ENCODE measurements at regions not wholly inside any gene's neighbourhood (a gene's known extent, or its start where the extent isn't known, plus 50 kb on each side); places are given as distances from the start of the nearest gene placed in this dataset.

GRCh38 chr11:33965032-33965431 is 73.2 kb upstream of the LMO2 start:
- Mint-ChIP-seq H3K4me1 (ENCODE audit: unreplicated experiment) (no peaks in the 10 kb centered on the region), H3K9me3 (ENCODE audit: unreplicated experiment) (no peaks in the 10 kb centered on the region), H3K4me3 (ENCODE audit: unreplicated experiment) (no peak overlapping the region)

GRCh38 chr11:33959855-33960400 is 68.1 kb upstream of the LMO2 start:
- Mint-ChIP-seq H3K4me1 (ENCODE audit: unreplicated experiment) (no peaks in the 10 kb centered on the region), H3K27ac (ENCODE audit: unreplicated experiment) (no peak overlapping the region), H3K27me3 (ENCODE audit: unreplicated experiment) (peaks cover 33% of the 10 kb centered on the region), H3K9me3 (ENCODE audit: unreplicated experiment) (no peaks in the 10 kb centered on the region), H3K36me3 (ENCODE audit: unreplicated experiment) (no peaks in the 10 kb centered on the region), H3K4me3 (ENCODE audit: unreplicated experiment) (no peak overlapping the region)
- no peak for TF ChIP-seq CTCF (IDR thresholded peaks at IDR 0.05)
- no peak for DNase-seq (ENCODE audit: extremely low spot score, unreplicated experiment)

More at GRCh38 chr11:33965032-33965431, 73.2 kb upstream of the LMO2 start:
- Mint-ChIP-seq H3K27ac (ENCODE audit: unreplicated experiment) (no peak overlapping the region), H3K27me3 (ENCODE audit: unreplicated experiment) (peaks cover 46% of the 10 kb centered on the region), H3K36me3 (ENCODE audit: unreplicated experiment) (no peaks in the 10 kb centered on the region)
- no peak for DNase-seq (ENCODE audit: extremely low spot score, unreplicated experiment)
- TF ChIP-seq CTCF (IDR thresholded peaks at IDR 0.05) = no peak

GRCh38 chr11:33957304-33957917 is 65.5 kb upstream of the LMO2 start:
- Mint-ChIP-seq H3K36me3 (ENCODE audit: unreplicated experiment) (no peaks in the 10 kb centered on the region), H3K9me3 (ENCODE audit: unreplicated experiment) (no peaks in the 10 kb centered on the region)

GRCh38 chr11:33956611-33957010 is 64.7 kb upstream of the LMO2 start:
- Mint-ChIP-seq H3K27ac (ENCODE audit: unreplicated experiment) (no peak overlapping the region), H3K27me3 (ENCODE audit: unreplicated experiment) (peaks cover 18% of the 10 kb centered on the region), H3K9me3 (ENCODE audit: unreplicated experiment) (no peaks in the 10 kb centered on the region), H3K4me1 (ENCODE audit: unreplicated experiment) (no peaks in the 10 kb centered on the region), H3K36me3 (ENCODE audit: unreplicated experiment) (no peaks in the 10 kb centered on the region), H3K4me3 (ENCODE audit: unreplicated experiment) (no peak overlapping the region)
- TF ChIP-seq CTCF (IDR thresholded peaks at IDR 0.05) = no peak
- DNase-seq (ENCODE audit: extremely low spot score, unreplicated experiment) = no peak

More at GRCh38 chr11:33957304-33957917, 65.5 kb upstream of the LMO2 start:
- DNase-seq (ENCODE audit: extremely low spot score, unreplicated experiment) = no peak
- H3K4me1 Mint-ChIP-seq (ENCODE audit: unreplicated experiment) = no peaks in the 10 kb centered on the region
- H3K27ac Mint-ChIP-seq (ENCODE audit: unreplicated experiment) = no peak overlapping the region
- no peak overlapping the region for H3K4me3 Mint-ChIP-seq (ENCODE audit: unreplicated experiment)
- peaks cover 18% of the 10 kb centered on the region for H3K27me3 Mint-ChIP-seq (ENCODE audit: unreplicated experiment)
- TF ChIP-seq CTCF (IDR thresholded peaks at IDR 0.05) = no peak

- no peaks in the 10 kb centered on the region for H3K4me1 Mint-ChIP-seq (ENCODE audit: unreplicated experiment)
- H3K9me3 Mint-ChIP-seq (ENCODE audit: unreplicated experiment) = no peaks in the 10 kb centered on the region
- no peak overlapping the region for H3K27ac Mint-ChIP-seq (ENCODE audit: unreplicated experiment)
- peaks cover 11% of the 10 kb centered on the region for H3K27me3 Mint-ChIP-seq (ENCODE audit: unreplicated experiment)
- no peak overlapping the region for H3K4me3 Mint-ChIP-seq (ENCODE audit: unreplicated experiment)
- no peak for TF ChIP-seq CTCF (IDR thresholded peaks at IDR 0.05)
- no peak for DNase-seq (ENCODE audit: extremely low spot score, unreplicated experiment)
- H3K36me3 Mint-ChIP-seq (ENCODE audit: unreplicated experiment) = no peaks in the 10 kb centered on the region
Measured at GRCh38 chr11:33953289-33953688, 61.4 kb upstream of the LMO2 start.
